Neural crest cell (in vitro differentiated cells): ENCODE measurements at regions not wholly inside any gene's neighbourhood (a gene's known extent, or its start where the extent isn't known, plus 50 kb on each side); places are given as distances from the start of the nearest gene placed in this dataset.

Experiments
- DNase-seq: peaks from one replicate; pipeline ENCODE4 v3.0.0; 2021; ENCODE audit warnings: low read depth, mixed read lengths, low spot score
- H3K27ac Mint-ChIP-seq: one replicate; pipeline ENCODE4 v1.8.0; 2021; ENCODE audit warnings: mild to moderate bottlenecking, mixed read lengths; ENCODE audit not compliant: unreplicated experiment
- H3K27me3 Mint-ChIP-seq: 2 replicates; pipeline ENCODE4 v1.8.0; 2021; ENCODE audit warnings: low read depth, mild to moderate bottlenecking, mixed read lengths
- H3K36me3 Mint-ChIP-seq: 2 replicates; pipeline ENCODE4 v1.8.0; 2021; ENCODE audit warnings: low read depth, mild to moderate bottlenecking, mixed read lengths
- H3K4me1 Mint-ChIP-seq: 2 replicates; pipeline ENCODE4 v1.8.0; 2021; ENCODE audit warnings: mixed read lengths
- H3K4me3 Mint-ChIP-seq: one replicate; pipeline ENCODE4 v1.8.0; 2021; ENCODE audit warnings: mild to moderate bottlenecking, mixed read lengths
- H3K9me3 Mint-ChIP-seq: 2 replicates; pipeline ENCODE4 v1.8.0; 2021; ENCODE audit warnings: mixed read lengths
- TF ChIP-seq, protein P1 (sequence below): fragments of 200-600 bp; sonication (generic); conservative IDR thresholded peaks from 2 replicates; pipeline ENCODE4 v1.5.0; 2021; ENCODE audit warnings: antibody characterized with exemption, mild to moderate bottlenecking

DNA sequence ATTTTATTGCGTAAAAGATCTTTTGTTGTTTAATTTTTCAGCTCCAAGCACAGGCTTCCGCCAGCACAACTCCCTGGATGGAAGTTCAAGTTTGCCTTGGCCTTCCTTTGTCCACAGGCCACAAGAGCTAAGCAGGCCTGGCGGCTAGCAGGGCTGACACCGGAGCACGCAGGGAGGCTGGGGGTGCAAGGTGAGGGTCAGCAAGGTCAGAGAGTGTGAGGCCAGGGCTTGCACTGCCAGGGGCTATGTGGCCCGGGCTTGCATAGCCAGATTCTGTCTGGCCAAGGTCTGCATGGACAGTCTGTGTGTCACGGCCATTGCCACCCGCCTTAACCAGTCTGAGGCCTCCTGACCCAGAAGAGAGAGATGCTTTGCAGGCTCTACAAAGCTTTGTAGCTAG, 123.9 kb downstream of the BCOR start:
- Mint-ChIP-seq H3K27me3 (peaks cover 2% of the 10 kb centered on the region), H3K27ac (peak overlapping the region; percentile 63)

DNA sequence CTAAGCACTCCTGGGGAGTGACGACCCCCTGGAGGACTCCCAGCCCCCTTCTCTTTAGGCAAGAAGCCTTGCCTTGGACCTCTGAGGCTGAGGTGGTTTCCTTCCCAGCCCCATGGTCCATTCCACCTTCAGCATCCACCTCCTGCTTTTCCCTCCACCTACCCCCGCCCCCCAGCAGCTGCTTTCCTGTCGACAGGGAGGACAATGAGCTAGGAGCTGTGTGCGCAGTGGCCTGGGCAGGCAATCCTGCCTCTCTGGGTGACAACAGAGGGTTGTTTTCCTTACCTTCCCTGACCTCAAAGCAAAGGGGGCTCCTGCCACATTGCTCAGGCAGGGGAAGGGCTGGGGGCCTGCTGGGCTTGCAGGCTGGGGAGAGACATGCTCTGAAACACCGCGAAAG, 123.5 kb downstream of the BCOR start:
- Mint-ChIP-seq H3K9me3 (peaks cover 8% of the 10 kb centered on the region), H3K4me1 (peaks cover 17% of the 10 kb centered on the region), H3K27ac (no peak overlapping the region), H3K4me3 (no peak overlapping the region), H3K27me3 (no peaks in the 10 kb centered on the region), H3K36me3 (peaks cover 9% of the 10 kb centered on the region)
- TF ChIP-seq, protein P1, sequence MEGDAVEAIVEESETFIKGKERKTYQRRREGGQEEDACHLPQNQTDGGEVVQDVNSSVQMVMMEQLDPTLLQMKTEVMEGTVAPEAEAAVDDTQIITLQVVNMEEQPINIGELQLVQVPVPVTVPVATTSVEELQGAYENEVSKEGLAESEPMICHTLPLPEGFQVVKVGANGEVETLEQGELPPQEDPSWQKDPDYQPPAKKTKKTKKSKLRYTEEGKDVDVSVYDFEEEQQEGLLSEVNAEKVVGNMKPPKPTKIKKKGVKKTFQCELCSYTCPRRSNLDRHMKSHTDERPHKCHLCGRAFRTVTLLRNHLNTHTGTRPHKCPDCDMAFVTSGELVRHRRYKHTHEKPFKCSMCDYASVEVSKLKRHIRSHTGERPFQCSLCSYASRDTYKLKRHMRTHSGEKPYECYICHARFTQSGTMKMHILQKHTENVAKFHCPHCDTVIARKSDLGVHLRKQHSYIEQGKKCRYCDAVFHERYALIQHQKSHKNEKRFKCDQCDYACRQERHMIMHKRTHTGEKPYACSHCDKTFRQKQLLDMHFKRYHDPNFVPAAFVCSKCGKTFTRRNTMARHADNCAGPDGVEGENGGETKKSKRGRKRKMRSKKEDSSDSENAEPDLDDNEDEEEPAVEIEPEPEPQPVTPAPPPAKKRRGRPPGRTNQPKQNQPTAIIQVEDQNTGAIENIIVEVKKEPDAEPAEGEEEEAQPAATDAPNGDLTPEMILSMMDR, result no peak
- DNase-seq, result no peak

More for the DNA sequence above, 123.9 kb downstream of the BCOR start:
- peaks cover 8% of the 10 kb centered on the region for H3K9me3 Mint-ChIP-seq
- peaks cover 9% of the 10 kb centered on the region for H3K36me3 Mint-ChIP-seq
- DNase-seq, result no peak
- no peak overlapping the region for H3K4me3 Mint-ChIP-seq
- TF ChIP-seq, protein P1, result no peak
- peaks cover 21% of the 10 kb centered on the region for H3K4me1 Mint-ChIP-seq

DNA sequence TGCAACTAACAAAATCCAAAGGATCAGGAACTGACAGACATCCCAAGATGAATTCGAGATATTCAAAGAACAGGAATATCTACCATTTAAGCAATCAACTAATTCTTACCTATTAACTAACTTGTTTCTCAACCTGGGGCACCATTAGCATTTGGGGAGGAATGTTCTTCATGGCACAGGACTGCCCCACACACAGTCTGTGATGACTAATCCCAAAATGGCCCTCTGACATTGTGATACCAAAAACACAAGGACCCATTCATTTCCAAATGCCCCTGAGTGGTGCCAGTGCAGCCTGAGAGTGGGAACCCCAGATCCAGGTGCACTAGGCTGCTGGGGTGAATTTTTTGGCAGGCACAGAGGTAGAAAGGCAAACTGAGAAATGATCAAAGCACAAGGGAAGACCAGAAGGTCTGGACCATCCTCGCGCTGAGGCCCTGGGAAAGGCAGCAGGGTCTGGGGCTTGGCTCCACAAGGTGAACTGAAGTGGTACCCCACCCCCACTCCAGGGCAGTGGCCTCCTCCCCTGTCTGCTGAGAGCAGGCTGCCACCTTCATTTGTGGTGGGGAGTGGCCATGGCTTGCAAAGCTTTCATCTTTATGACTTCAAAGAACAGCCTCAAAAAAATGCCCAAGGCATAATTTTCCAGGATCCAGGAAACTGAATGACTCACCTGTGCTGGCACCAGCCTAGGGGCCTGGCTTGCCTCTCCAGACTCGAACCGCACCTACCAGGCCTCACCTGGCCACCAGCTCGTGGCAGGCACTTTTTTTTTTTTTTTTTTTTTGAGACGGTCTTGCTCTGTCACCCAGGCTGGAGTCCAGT, 122.4 kb downstream of the BCOR start:
- Mint-ChIP-seq H3K9me3 (peaks cover 8% of the 10 kb centered on the region), H3K36me3 (peaks cover 9% of the 10 kb centered on the region), H3K4me3 (no peak overlapping the region), H3K4me1 (peaks cover 16% of the 10 kb centered on the region), H3K27me3 (no peaks in the 10 kb centered on the region), H3K27ac (no peak overlapping the region)
- DNase-seq, result no peak
- TF ChIP-seq, protein P1, result no peak

DNA sequence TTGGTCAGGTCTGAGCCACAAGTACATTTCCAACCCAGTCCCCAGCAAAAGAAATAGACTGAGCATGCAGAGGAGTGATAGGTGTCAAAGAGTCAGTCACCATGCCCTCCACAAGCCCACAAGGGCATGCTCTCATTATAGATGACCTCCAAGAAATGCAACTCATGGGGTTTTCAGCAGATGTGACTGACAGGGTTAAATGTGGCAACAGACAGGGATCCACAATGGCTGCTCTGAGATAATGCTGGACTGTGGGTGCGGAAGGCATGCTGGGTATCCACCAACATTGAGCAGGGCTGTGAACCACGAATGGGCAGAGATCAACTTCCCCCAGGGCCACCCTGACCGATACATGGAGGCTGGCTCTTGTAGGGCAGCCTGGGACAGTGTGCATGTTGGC, 115.8 kb downstream of the BCOR start:
- TF ChIP-seq, protein P1, result no peak

DNA sequence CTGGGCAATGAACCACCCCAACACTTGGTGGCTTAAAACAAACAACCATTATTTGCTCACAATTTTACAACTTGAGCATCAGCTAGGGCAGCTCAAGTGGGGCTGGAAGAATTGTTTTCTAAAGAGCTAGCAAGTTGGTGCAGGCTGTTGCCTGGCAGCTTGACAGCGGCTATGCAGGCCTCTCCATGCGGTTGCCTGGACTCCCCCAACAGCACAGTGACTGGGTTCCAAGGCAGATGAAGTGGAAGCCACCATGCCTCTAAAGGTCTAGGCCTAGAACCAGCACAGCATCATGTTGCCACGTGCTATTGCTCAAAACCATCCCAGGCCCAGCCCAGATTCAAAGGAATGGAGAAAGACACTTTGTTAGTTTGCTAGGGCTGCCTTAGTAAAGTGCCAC, 114.8 kb downstream of the BCOR start:
- Mint-ChIP-seq H3K9me3 (no peaks in the 10 kb centered on the region), H3K4me1 (peaks cover 13% of the 10 kb centered on the region), H3K27me3 (no peaks in the 10 kb centered on the region), H3K36me3 (peaks cover 3% of the 10 kb centered on the region), H3K4me3 (no peak overlapping the region), H3K27ac (no peak overlapping the region)
- TF ChIP-seq, protein P1, result no peak
- no peak for DNase-seq

More for the DNA sequence above, 115.8 kb downstream of the BCOR start:
- peaks cover 13% of the 10 kb centered on the region for H3K4me1 Mint-ChIP-seq
- no peak overlapping the region for H3K4me3 Mint-ChIP-seq
- no peaks in the 10 kb centered on the region for H3K27me3 Mint-ChIP-seq
- DNase-seq, result no peak
- H3K9me3 Mint-ChIP-seq, result no peaks in the 10 kb centered on the region
- H3K27ac Mint-ChIP-seq, result no peak overlapping the region
- H3K36me3 Mint-ChIP-seq, result peaks cover 3% of the 10 kb centered on the region
